ENCODE measurements at regions not wholly inside any gene's neighbourhood (a gene's known extent, or its start where the extent isn't known, plus 50 kb on each side); places are given as distances from the start of the nearest gene placed in this dataset.
A peak's percentile ranks its signal among the peaks of the same experiment; 100 is the strongest.

DNA sequence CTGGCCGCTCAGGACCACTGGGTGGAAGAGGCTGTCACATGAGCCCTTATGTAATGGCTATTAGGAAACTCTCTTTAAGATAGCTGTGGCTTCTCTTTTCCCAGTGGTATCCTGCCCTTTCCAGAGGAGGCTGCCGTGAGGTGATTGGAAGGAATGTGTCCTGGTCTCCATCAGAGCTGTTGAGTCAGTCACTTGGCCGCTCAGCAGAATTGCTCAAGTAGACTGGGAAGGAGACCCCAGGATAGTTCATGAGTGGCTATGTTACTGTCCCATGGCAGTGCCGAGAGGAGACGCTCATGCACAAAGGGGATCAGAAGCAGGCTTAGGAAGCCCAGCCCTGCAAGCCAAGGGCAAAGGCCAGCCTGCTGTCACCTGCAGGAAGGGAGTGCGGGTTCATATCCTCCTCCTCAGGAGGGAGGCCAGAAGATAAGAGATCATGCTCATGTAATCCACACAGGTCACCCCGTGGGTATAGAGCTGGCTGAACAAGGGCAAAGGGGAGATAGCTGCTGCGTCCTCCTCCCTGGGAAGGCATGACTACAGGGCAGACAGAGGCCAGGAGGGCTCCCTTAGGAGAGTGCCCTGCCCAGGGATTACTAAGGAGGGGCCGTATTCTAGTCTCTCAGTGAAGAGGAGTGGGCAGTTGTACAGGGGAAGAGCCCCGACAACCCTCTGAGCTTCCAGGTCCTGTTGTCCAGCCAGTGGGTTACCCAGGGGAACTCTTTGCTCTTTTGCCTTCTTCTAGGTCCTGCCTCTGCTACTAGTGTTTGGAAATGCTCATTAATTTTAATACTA is 137.0 kb upstream of the MAX start:
- TF ChIP-seq, protein P1, sequence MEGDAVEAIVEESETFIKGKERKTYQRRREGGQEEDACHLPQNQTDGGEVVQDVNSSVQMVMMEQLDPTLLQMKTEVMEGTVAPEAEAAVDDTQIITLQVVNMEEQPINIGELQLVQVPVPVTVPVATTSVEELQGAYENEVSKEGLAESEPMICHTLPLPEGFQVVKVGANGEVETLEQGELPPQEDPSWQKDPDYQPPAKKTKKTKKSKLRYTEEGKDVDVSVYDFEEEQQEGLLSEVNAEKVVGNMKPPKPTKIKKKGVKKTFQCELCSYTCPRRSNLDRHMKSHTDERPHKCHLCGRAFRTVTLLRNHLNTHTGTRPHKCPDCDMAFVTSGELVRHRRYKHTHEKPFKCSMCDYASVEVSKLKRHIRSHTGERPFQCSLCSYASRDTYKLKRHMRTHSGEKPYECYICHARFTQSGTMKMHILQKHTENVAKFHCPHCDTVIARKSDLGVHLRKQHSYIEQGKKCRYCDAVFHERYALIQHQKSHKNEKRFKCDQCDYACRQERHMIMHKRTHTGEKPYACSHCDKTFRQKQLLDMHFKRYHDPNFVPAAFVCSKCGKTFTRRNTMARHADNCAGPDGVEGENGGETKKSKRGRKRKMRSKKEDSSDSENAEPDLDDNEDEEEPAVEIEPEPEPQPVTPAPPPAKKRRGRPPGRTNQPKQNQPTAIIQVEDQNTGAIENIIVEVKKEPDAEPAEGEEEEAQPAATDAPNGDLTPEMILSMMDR (conservative IDR thresholded peaks at IDR 0.05): no peak
- no peak overlapping the region for H3K27ac ChIP-seq

DNA sequence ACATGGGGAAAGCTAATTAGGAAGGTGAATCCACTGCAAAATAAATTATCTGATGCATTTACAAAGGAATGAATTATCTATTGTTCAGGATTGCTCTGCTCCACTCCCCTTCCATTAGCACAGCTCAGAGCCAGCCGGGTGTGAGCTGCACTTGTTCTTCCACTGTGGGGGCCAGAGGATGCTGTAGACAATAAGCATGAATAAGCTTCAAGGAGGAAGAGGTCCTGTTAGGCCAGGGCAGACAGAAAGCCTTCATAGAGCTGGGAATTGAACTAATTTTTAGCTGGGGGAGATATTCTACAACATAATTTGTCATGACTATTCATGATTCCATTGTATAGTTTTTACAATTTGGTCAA is 137.6 kb upstream of the MAX start:
- H3K27ac ChIP-seq: no peak overlapping the region
- TF ChIP-seq, protein P1 (conservative IDR thresholded peaks at IDR 0.05): no peak
- TF ChIP-seq ZFX (IDR thresholded peaks at IDR 0.05): no peak

- H3K27ac ChIP-seq: no peak overlapping the region
- no peak for TF ChIP-seq ZFX (IDR thresholded peaks at IDR 0.05)
- TF ChIP-seq, protein P1 (conservative IDR thresholded peaks at IDR 0.05): no peak
Measured at GRCh38 chr14:65241125-65241752, 138.9 kb upstream of the MAX start.

DNA sequence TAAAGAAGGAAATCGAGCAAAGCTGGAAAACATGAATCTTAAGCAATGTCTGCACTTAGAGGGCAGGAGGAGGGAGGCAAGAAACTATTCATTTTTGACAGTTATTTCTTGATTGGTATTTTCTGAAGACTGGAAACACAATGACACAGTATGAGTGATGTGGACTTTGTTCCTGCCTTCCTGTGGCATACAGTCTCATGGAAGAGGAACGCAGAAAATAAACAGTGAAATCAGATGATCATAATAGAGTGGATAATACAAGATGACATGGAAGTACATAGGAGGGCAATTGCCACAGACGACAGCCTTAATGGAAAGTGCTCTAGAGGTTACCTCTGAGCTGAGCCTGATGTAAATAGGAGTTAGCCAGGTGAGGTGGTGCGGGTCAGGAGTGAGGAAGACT is 140.4 kb upstream of the MAX start:
- H3K27ac ChIP-seq: peak overlapping the region; percentile 59; the same call in 1 of the 2 replicates
- TF ChIP-seq ZFX (IDR thresholded peaks at IDR 0.05): no peak
- TF ChIP-seq, protein P1 (conservative IDR thresholded peaks at IDR 0.05): no peak

GRCh38 chr14:65243766-65244442 is 141.6 kb upstream of the MAX start:
- TF ChIP-seq, protein P1 (conservative IDR thresholded peaks at IDR 0.05): no peak
- no peak for TF ChIP-seq ZFX (IDR thresholded peaks at IDR 0.05)
- peak overlapping the region; percentile 59; the same call in 1 of the 2 replicates for H3K27ac ChIP-seq

DNA sequence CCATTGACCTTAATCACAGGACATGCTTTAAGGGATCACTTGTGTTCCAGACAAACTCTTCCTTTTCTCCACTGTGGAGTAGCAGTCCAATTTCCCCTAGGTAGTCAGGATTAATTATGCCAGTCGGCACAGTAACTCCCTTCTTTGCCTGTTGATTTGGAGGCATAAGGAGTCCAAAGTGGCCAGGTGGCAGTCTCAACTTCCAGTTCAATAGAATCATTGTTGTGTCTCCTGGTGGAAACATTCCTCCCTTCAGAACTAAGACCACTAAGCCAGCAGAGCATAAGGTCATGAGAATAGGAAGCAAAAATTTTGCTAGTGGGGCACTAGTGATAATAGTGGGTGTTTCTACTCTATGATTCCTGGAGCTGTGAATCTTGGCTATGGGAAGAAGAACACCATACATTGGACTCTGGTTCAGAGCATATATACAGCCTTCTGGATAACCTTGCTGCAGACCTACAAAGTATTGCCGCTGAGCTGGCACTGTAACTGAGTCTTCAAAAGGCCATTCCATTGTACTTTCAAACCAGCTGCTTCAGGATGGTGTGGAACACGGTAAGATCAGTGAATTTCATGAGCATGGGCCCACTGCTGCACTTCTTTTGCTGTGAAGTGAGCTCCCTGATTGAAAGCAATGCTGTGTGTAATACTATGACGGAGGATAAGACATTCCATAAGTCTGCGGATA is 147.3 kb upstream of the MAX start:
- H3K27ac ChIP-seq: peak overlapping the region; percentile 75

More for the DNA sequence above, 147.3 kb upstream of the MAX start:
- TF ChIP-seq, protein P1 (conservative IDR thresholded peaks at IDR 0.05): no peak
- no peak for TF ChIP-seq ZFX (IDR thresholded peaks at IDR 0.05)

Data from C4-2B (cell line).